Hindlimb muscle (tissue), 1 donor: ENCODE measurements at regions not wholly inside any gene's neighbourhood (a gene's known extent, or its start where the extent isn't known, plus 50 kb on each side); places are given as distances from the start of the nearest gene placed in this dataset.
A peak's percentile ranks its signal among the peaks of the same experiment; 100 is the strongest.

ENCODE experiments used
- DNase-seq: peaks from one replicate; pipeline ENCODE4 v3.0.0-alpha.2; 2013

- DNase-seq: no peak
These were observed 294.8 kb downstream of the CDC5L start for GRCh38 chr6:44682280-44682679.

GRCh38 chr6:44682987-44683779, 295.7 kb downstream of the CDC5L start:
- DNase-seq: no peak

DNA sequence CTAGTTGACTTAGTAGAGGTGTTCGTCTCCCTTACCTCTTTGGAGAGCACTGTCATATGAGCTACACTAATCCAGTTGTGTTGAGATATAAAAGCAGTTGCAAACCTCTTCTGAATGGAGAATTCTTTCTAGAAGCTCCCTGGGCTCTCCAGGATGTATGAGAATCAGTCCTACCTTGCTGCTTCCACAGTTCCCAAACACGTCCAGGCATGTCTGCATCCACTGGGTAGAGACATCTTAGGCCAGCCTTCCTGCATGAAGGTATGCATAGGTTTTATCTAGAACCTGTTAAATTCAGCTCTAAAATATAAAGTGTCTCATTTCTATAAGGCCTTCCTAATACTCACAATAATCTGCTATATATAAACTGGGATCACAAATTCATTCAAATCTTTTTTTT, 297.7 kb downstream of the CDC5L start:
- DNase-seq: no peak

- no peak for DNase-seq
These were observed 308.6 kb downstream of the CDC5L start for GRCh38 chr6:44696099-44696498.

DNA sequence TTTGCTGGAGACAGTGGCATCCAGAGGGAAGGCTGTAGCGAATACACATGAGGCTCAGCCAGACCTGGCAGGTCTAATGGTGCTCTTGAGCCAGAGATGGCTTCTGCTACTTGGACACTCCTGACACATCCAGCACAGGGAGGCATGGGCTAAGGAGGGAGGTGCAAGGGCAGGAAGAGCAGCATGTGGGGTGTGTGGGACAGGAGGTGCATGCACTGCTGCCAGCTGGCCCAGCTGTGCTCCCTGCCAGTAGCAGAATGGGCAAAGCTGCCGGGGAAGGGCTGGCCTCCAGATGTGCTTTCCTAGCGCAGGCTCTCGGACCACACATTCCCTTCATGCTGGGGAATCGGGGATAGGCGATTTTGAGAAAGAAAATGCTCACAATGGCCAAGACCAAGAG, 309.2 kb downstream of the CDC5L start:
- no peak for DNase-seq

DNA sequence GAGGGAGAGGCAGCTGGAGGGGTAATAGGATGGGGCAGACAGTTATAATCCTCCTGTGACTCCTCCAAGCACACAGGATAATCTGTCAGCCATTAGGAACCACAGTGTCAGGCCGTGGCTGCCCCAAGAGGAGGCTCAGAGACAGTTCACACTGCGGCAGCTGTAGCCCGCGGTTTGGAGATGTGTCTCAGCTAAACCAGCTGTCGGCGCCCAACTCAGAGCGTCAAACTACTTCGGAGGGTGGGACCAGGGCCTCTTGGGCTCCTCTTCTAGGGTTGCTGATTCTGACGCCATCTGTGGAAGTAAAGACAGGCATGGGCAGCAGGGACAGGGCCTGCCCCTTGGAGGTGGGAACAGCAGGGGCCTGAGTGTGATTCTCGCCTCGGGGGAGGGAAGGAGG, 309.8 kb downstream of the CDC5L start:
- DNase-seq: peak; percentile 41

DNA sequence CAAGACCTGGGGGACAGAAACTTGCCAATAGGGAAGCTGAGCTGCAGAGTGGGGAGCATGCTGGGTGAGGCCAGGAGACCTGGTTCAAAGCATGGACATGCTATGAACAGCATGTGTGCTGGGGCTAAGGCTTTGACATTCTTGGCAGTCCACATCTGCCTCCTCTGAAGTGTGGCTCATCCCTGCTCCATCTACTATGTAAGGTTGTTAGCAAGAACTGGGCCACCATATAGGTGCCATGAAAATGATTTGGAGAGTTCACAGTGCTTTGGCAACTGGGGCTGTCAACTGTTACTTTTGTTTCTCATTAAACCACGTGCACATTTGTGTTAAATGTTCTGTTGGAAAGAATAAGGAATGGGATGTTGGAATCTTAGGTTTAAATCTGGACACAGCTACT, 311.1 kb downstream of the CDC5L start:
- no peak for DNase-seq

GRCh38 chr6:44699082-44699481, 311.6 kb downstream of the CDC5L start:
- DNase-seq: no peak

DNA sequence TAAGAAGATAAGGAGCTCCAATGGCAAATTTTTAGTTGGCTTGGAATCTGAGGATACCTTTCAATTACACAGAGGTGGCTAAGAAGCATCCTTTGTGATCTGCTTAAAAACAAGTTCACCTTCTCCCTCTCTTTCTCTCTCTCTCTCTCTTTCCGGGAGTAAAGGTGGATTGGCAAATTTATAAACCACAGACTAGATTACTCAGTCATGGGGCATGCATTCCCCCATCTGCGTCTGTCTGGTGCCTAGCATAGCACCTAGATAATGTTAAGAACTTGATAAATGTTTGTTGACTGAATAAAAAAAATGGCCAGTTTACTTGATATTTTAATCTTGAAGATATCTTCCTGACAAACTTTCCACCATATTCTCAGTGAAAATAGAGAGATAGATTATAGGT, 312.3 kb downstream of the CDC5L start:
- DNase-seq: no peak

DNA sequence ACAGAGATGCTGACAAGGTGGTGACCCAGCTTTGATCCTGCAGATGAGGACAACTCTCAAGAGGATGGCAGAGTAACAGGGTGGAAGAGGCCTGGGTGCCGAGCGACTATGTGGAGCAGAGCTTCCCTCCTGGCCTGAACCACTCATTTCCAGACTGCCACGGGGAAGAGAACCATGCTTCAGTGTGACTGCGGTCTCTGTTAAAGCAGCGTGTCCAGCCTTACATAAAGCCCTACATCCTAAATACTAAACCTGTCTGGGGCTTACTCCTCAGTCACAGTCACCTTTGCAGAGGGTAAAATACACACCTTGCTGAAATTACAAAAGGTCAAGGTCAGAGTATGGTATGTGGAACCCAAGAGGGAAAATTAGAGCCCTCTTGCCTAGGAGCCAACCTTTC, 312.9 kb downstream of the CDC5L start:
- DNase-seq: no peak

DNA sequence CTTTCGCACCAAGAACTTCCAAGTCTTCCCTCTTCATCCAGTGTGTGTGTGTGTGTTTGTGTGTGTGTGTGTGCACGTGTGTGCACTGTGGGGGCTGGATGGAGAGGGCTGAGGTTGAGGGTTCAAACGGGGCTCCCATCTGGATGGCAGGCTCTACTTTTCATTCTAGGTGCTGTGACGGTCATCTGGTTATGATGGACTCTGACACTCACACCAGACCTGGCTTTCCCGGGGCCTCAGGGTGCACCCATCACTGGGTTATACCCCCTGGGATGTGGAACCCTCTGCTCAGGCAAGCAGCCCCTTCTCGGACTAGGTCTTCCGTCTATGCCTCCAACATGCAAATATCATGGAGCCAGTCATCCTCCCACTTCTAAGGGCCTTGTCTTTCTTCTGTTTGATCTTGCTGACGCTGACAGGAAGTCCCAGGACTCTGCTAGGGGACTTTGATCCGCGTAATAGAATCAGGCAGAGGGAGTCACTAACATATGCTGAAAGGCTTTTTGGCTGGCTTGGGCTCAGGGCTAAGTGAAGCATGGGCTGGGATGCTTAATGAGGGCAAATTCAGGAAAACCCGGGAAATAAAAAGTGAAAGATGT, 313.6 kb downstream of the CDC5L start:
- no peak for DNase-seq

DNA sequence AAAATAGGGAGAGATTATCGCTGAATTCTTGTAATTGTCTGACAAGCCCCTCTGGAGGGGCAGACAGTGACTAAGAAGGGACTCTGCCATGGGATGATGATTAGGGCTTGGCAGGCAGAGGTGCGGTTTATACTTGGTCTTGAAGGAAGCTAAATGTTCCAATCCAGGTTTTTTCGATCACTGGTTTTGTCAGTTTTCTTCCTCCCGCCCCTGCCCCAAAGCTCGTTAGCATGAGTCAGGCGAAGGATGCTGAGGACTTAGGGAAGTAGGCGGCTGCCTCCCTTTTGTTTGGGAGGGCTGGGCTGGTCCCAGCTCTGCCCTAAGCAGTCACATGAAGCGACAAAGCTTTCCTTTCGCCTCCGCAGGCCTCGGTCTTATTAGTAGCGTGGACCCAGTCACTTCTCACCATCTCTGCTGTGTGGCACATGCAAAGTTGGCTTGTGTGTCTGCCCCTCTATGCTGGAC, 314.2 kb downstream of the CDC5L start:
- DNase-seq: no peak

DNA sequence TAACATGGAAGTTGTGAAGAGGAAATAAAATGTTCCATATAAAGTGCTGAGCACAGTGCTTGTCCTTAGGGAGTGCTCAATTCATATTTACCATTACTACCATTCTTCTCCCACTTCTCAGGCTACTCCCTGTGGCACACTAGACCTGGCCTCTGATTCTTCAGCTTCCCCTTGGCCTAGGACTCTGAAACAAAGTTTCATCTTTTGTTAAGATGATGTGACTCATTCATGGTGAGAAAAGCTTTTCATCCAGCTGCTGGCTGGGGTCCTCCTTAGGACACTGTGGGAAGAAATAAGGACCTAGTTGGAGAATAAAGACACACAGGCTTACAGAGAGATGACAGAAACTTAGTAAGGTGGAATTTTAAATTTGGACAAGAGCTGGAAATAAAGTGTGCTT, 314.8 kb downstream of the CDC5L start:
- DNase-seq: no peak

- no peak for DNase-seq
These were observed 317.0 kb downstream of the CDC5L start for GRCh38 chr6:44704240-44705150.

GRCh38 chr6:44705596-44705995, 318.1 kb downstream of the CDC5L start:
- DNase-seq: no peak

- no peak for DNase-seq
These were observed 318.5 kb downstream of the CDC5L start for GRCh38 chr6:44706011-44706410.

DNA sequence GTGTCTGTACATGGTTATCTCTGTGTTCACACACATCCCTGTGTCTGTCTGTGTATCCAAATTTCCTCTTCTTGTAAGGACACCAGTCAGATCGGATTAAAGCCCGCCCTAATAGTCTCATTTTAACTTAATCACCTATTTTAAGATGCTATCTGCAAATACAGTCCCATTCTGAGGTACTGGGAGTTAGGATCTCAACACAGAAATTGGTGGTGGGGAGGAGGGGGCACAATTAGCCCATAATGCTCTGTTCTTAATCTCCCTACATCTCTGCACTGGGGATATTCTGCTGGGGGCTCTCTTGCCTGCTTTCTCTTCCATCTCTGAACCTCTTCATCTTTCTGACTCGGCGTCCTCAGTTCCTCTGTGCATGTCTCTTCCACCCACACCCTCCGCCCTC, 320.7 kb downstream of the CDC5L start:
- DNase-seq: no peak

DNA sequence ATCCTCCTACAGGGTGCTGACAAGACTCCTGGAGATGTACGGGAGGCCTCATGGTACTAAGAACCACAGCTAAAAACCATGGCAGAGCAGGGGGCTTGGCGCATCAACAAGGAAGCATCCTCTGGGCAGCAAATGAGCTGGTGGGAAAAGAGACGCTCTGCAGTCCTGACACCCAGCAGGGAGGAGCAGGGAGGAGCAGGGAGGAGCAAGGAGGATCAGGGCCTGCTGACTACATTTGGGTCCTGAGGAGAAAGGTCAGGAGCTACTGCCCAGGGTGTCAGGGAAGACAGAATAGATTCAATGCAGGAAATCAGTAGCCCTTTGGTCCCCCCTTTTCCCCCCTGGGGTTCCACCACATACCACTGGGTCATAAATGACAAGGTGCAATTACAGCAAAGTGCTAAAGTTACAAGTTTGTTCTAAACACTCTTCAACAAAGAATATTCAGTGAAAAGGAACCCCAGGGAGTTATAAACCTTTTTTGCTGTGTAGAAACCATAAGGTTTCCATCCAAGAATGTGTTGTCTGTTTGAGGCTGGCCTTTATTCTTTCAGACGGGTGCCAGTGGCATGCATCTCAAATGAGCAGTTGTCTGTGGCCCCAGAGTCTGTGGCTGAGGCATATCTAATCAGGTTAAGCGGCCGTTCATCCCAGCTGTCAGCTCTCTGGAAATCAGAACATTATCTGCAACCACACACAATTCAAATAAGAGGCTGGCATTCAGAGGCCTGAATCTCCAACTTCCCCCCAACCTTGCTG, 325.0 kb downstream of the CDC5L start:
- no peak for DNase-seq

DNA sequence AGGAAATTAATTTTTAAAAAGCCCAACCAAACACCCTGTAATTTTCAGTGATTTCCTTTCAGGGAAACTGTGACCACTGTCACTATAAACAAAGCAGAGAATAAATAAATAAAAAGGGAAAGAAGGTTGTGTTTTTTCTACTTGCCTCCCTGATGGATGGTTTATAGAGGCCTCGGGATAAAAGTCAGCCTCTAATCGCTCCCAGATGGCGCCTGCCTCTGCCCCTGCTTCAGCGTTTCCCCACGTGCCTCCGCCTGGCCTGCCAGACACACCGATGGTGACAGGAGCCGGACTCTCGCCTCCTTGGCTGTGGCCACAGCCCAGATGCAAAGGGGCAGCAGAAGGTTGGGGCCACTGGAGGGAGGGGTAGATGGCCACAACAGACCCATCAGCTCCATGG, 327.7 kb downstream of the CDC5L start:
- DNase-seq: no peak

GRCh38 chr6:44715925-44716324, 328.4 kb downstream of the CDC5L start:
- DNase-seq: no peak

DNA sequence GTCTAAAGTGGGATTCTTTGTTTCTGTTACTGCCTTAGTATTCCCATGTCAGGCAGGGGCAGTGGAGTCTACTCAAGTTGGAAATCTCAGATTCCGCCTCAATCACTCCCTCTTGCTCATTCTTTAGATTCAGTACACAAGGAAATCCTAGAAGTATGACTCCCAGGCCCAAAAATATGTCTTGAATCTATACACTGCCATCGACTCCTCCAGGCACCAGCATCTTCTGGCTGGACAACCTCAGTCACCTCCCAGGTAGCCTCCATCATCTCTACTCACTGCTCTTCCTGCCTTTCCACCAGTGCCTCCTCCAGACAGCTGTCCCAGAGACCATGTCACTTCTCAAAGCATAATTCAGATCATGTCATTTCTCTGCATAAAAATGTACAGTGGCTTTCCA, 329.9 kb downstream of the CDC5L start:
- DNase-seq: no peak

GRCh38 chr6:44721954-44722578, 334.6 kb downstream of the CDC5L start:
- DNase-seq: no peak
